Suprapubic skin (tissue), 3 donors: ENCODE measurements at regions not wholly inside any gene's neighbourhood (a gene's known extent, or its start where the extent isn't known, plus 50 kb on each side); places are given as distances from the start of the nearest gene placed in this dataset.

Experiments used
- EP300 ChIP-seq: sonication (generic); formaldehyde crosslinking; IDR thresholded peaks from one replicate; pipeline ENCODE4 v1.6.1; 2017; ENCODE audit warnings: antibody characterized with exemption
- POLR2A ChIP-seq, 2 donors: fragments of 450-650 bp; IDR thresholded peaks; one replicate each; pipeline ENCODE4 v1.6.1; 2017; ENCODE audit warnings: antibody characterized with exemption in 2 of 2, mild to moderate bottlenecking in 2 of 2, moderate library complexity in 2 of 2
- TF ChIP-seq, protein P1 (sequence below), 2 donors: fragments of 200-600 bp in 1 of 2; fragments of 450-650 bp in 1 of 2; sonication (generic) in 1 of 2; IDR thresholded peaks; one replicate each; pipeline ENCODE4 v1.5.1; 2016 to 2019; ENCODE audit warnings: antibody characterized with exemption in 2 of 2, mild to moderate bottlenecking in 1 of 2, moderate library complexity in 1 of 2

DNA sequence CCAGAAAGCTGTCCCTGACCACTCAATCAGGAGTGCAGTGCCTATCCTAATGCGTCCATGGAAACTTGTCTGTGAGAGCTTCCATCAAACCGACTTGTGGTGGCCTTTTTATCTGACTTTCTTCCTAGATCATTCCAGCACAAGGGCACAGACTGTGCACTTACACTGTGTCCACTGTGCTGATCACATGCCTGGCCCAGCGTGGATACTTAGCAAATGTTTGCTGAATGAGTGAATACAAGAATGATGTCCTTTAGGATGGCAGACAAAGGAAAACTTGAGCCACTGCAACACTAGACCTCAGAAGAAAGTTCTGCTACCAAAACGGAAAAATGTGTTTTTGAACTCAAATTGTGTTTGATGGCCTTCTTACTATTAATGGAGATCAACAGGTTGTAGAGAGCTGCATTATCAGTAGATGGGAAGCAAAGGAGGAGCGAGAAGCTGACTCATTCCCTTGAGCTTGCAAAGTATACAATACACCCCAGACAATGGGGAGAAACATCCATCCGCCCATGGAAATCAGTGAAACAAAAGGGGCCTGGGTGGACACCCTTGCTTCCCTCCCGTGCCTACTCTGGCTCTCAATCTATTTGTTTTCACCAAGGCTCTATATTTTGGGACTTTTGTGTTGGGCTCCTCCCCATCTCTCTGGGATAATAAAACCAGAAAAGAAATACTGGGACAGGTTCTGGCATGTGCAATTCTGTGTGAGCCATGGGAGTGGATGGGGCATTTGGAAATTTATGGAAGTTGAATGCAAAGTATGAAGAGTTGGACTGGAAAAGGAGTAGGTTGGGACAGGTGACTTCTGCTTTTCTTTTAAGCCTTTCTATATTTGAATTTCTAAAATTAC is 76.2 kb upstream of the ZFAND5 start:
- TF ChIP-seq, protein P1, sequence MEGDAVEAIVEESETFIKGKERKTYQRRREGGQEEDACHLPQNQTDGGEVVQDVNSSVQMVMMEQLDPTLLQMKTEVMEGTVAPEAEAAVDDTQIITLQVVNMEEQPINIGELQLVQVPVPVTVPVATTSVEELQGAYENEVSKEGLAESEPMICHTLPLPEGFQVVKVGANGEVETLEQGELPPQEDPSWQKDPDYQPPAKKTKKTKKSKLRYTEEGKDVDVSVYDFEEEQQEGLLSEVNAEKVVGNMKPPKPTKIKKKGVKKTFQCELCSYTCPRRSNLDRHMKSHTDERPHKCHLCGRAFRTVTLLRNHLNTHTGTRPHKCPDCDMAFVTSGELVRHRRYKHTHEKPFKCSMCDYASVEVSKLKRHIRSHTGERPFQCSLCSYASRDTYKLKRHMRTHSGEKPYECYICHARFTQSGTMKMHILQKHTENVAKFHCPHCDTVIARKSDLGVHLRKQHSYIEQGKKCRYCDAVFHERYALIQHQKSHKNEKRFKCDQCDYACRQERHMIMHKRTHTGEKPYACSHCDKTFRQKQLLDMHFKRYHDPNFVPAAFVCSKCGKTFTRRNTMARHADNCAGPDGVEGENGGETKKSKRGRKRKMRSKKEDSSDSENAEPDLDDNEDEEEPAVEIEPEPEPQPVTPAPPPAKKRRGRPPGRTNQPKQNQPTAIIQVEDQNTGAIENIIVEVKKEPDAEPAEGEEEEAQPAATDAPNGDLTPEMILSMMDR (IDR thresholded peaks at IDR 0.05), result no peak
- TF ChIP-seq POLR2A (IDR thresholded peaks at IDR 0.05) (no peak), EP300 (no peak)
